BLaER1 treated with 17β-estradiol and CSF1 and Interleukin-3, amounts not matched to agents 10 nM and 100 nM (cell line): ENCODE measurements at regions not wholly inside any gene's neighbourhood (a gene's known extent, or its start where the extent isn't known, plus 50 kb on each side); places are given as distances from the start of the nearest gene placed in this dataset.

Experiments
- H3K27ac ChIP-seq, 11 experiments: shearing (Covaris generic); formaldehyde crosslinking; 2 replicates each; pipeline ENCODE4 v1.8.1; 2022
- H3K27me3 ChIP-seq, 11 experiments: shearing (Covaris generic); formaldehyde crosslinking; 2 replicates each; pipeline ENCODE4 v1.8.1; 2022
- H3K36me3 ChIP-seq, 11 experiments: shearing (Covaris generic); formaldehyde crosslinking; 2 replicates each; pipeline ENCODE4 v1.8.1; 2022
- H3K4me1 ChIP-seq, 10 experiments: shearing (Covaris generic); formaldehyde crosslinking; 2 replicates each; pipeline ENCODE4 v1.8.1; 2022
- H3K4me2 ChIP-seq, 11 experiments: shearing (Covaris generic); formaldehyde crosslinking; 2 replicates each; pipeline ENCODE4 v1.8.1; 2022
- H3K4me3 ChIP-seq, 10 experiments: shearing (Covaris generic); formaldehyde crosslinking; 2 replicates each; pipeline ENCODE4 v1.8.1; 2022
- H3K9ac ChIP-seq, 11 experiments: shearing (Covaris generic); formaldehyde crosslinking; 2 replicates each; pipeline ENCODE4 v1.8.1; 2022
- H3K9me3 ChIP-seq, 11 experiments: shearing (Covaris generic); formaldehyde crosslinking; replicated peaks in 1 of 11; 2 replicates each; pipeline ENCODE4 v1.8.1; 2022
- H4K20me1 ChIP-seq, 11 experiments: shearing (Covaris generic); formaldehyde crosslinking; 2 replicates each; pipeline ENCODE4 v1.8.1; 2022
- Cebpa-rat ChIP-seq, 11 experiments: shearing (Covaris generic); IDR thresholded peaks; 2 replicates each; pipeline ENCODE4 v1.8.1; 2022

- Histone ChIP-seq H3K27me3 (no peaks in the 10 kb centered on the region), H3K4me3 (peak overlapping the region in 3 of 10 experiments; percentile 27 to 46 (median 35); a peak in 3 of 20 replicates), H3K36me3 (peaks cover 0 to 8% (median 0%) of the 10 kb centered on the region in 11 experiments; a peak in 2 of 22 replicates), H3K27ac (peak overlapping the region in 9 of 11 experiments; percentile 19 to 87 (median 72); a peak in 16 of 22 replicates), H3K9me3 (peaks cover 27 to 61% (median 44%) of the 10 kb centered on the region in 11 experiments), H3K9ac (peak overlapping the region in 6 of 11 experiments; percentile 32 to 69 (median 41); a peak in 10 of 22 replicates), H3K4me2 (peak overlapping the region; percentile 55 to 95 (median 71)), H4K20me1 (no peaks in the 10 kb centered on the region), H3K4me1 (peaks cover 17 to 43% (median 37%) of the 10 kb centered on the region in 10 experiments)
- peak in 2 of 11 experiments; percentile 21 to 37; a peak in 1 of 22 replicates for TF ChIP-seq Cebpa-rat (IDR thresholded peaks at IDR 0.05)
Measured at GRCh38 chr4:123325241-123325681, 71.3 kb upstream of the SPRY1 start.

- Histone ChIP-seq H3K36me3 (0 out of 22 replicates have a peak, but pooled peaks cover 0 to 1% (median 0%) of the 10 kb centered on the region in 11 experiments), H4K20me1 (no peaks in the 10 kb centered on the region), H3K4me3 (no peak overlapping the region), H3K9ac (no peak overlapping the region), H3K9me3 (peaks cover 29 to 64% (median 40%) of the 10 kb centered on the region in 11 experiments), H3K27ac (peak overlapping the region in 6 of 11 experiments; percentile 1 to 85 (median 46); a peak in 8 of 22 replicates), H3K4me2 (peak overlapping the region in 9 of 11 experiments; percentile 20 to 79 (median 65); a peak in 17 of 22 replicates), H3K27me3 (no peaks in the 10 kb centered on the region), H3K4me1 (peaks cover 17 to 43% (median 37%) of the 10 kb centered on the region in 10 experiments)
- no peak for TF ChIP-seq Cebpa-rat (IDR thresholded peaks at IDR 0.05)
Measured at GRCh38 chr4:123327346-123327745, 69.2 kb upstream of the SPRY1 start.

- no peaks in the 10 kb centered on the region for H4K20me1 ChIP-seq
- H3K9me3 ChIP-seq, result peaks cover 27 to 61% (median 39%) of the 10 kb centered on the region in 11 experiments
- no peaks in the 10 kb centered on the region for H3K36me3 ChIP-seq
- no peak for TF ChIP-seq Cebpa-rat (IDR thresholded peaks at IDR 0.05)
- H3K4me3 ChIP-seq, result no peak overlapping the region
- no peaks in the 10 kb centered on the region for H3K27me3 ChIP-seq
- peaks cover 17 to 43% (median 37%) of the 10 kb centered on the region in 10 experiments for H3K4me1 ChIP-seq
- peak overlapping the region in 9 of 11 experiments; percentile 20 to 79 (median 65); a peak in 17 of 22 replicates for H3K4me2 ChIP-seq
- H3K27ac ChIP-seq, result peak overlapping the region in 5 of 11 experiments; percentile 16 to 85 (median 47); a peak in 8 of 22 replicates
- no peak overlapping the region for H3K9ac ChIP-seq
Measured at GRCh38 chr4:123327846-123328429, 68.7 kb upstream of the SPRY1 start.

GRCh38 chr4:123338715-123339114, 57.9 kb upstream of the SPRY1 start:
- Histone ChIP-seq H3K9ac (no peak overlapping the region), H3K9me3 (peaks cover 18 to 38% (median 31%) of the 10 kb centered on the region in 11 experiments; a peak in 21 of 22 replicates), H3K27ac (no peak overlapping the region), H3K27me3 (no peaks in the 10 kb centered on the region), H4K20me1 (no peaks in the 10 kb centered on the region), H3K4me1 (peaks cover 0 to 29% (median 14%) of the 10 kb centered on the region in 10 experiments; a peak in 15 of 20 replicates), H3K36me3 (no peaks in the 10 kb centered on the region), H3K4me2 (no peak overlapping the region), H3K4me3 (no peak overlapping the region)
- TF ChIP-seq Cebpa-rat (IDR thresholded peaks at IDR 0.05), result no peak

GRCh38 chr4:123339507-123340380, 56.9 kb upstream of the SPRY1 start:
- Histone ChIP-seq H3K27ac (peak overlapping the region in 5 of 11 experiments; percentile 32 to 71 (median 59); a peak in 10 of 22 replicates), H3K4me2 (peak overlapping the region in 8 of 11 experiments; percentile 19 to 71 (median 54); a peak in 14 of 22 replicates), H3K9ac (no peak overlapping the region), H4K20me1 (no peaks in the 10 kb centered on the region), H3K4me3 (no peak overlapping the region), H3K36me3 (no peaks in the 10 kb centered on the region), H3K9me3 (peaks cover 14 to 29% (median 25%) of the 10 kb centered on the region in 11 experiments; a peak in 20 of 22 replicates), H3K4me1 (peaks cover 0 to 37% (median 16%) of the 10 kb centered on the region in 10 experiments; a peak in 15 of 20 replicates), H3K27me3 (no peaks in the 10 kb centered on the region)
- TF ChIP-seq Cebpa-rat (IDR thresholded peaks at IDR 0.05), result no peak; a peak in 1 of 22 replicates

GRCh38 chr4:123340381-123340701, 56.3 kb upstream of the SPRY1 start:
- H3K27ac ChIP-seq, result peak overlapping the region in 5 of 11 experiments; percentile 35 to 71 (median 59); a peak in 9 of 22 replicates
- H3K4me1 ChIP-seq, result peaks cover 0 to 37% (median 16%) of the 10 kb centered on the region in 10 experiments; a peak in 15 of 20 replicates
- H3K9me3 ChIP-seq, result peaks cover 8 to 23% (median 20%) of the 10 kb centered on the region in 11 experiments; a peak in 20 of 22 replicates
- H3K9ac ChIP-seq, result no peak overlapping the region
- peak overlapping the region in 8 of 11 experiments; percentile 19 to 71 (median 54); a peak in 14 of 22 replicates for H3K4me2 ChIP-seq
- TF ChIP-seq Cebpa-rat (IDR thresholded peaks at IDR 0.05), result peak in 1 of 11 experiments; percentile 42; a peak in 1 of 22 replicates
- no peaks in the 10 kb centered on the region for H3K27me3 ChIP-seq
- no peaks in the 10 kb centered on the region for H4K20me1 ChIP-seq
- no peak overlapping the region for H3K4me3 ChIP-seq
- no peaks in the 10 kb centered on the region for H3K36me3 ChIP-seq

- Histone ChIP-seq H3K27ac (no peak overlapping the region), H3K9ac (no peak overlapping the region), H3K4me3 (no peak overlapping the region), H3K9me3 (peaks cover 0 to 7% (median 0%) of the 10 kb centered on the region in 11 experiments; a peak in 3 of 22 replicates), H3K36me3 (no peaks in the 10 kb centered on the region), H3K4me1 (peaks cover 18 to 51% (median 29%) of the 10 kb centered on the region in 10 experiments), H3K27me3 (no peaks in the 10 kb centered on the region), H3K4me2 (peak overlapping the region in 1 of 11 experiments; percentile 13; a peak in 1 of 22 replicates), H4K20me1 (no peaks in the 10 kb centered on the region)
- TF ChIP-seq Cebpa-rat (IDR thresholded peaks at IDR 0.05), result no peak
Measured at GRCh38 chr4:123342498-123342897, 54.1 kb upstream of the SPRY1 start.

GRCh38 chr4:123343400-123344041, 53.1 kb upstream of the SPRY1 start:
- H3K27ac ChIP-seq, result no peak overlapping the region; a peak in 1 of 22 replicates
- H3K9me3 ChIP-seq, result no peaks in the 10 kb centered on the region
- no peaks in the 10 kb centered on the region for H3K27me3 ChIP-seq
- H4K20me1 ChIP-seq, result no peaks in the 10 kb centered on the region
- no peak for TF ChIP-seq Cebpa-rat (IDR thresholded peaks at IDR 0.05)
- no peaks in the 10 kb centered on the region for H3K36me3 ChIP-seq
- peaks cover 18 to 51% (median 29%) of the 10 kb centered on the region in 10 experiments for H3K4me1 ChIP-seq
- H3K9ac ChIP-seq, result no peak overlapping the region
- peak overlapping the region in 4 of 11 experiments; percentile 8 to 40 (median 28); a peak in 8 of 22 replicates for H3K4me2 ChIP-seq
- H3K4me3 ChIP-seq, result no peak overlapping the region
